ENCODE measurements at regions not wholly inside any gene's neighbourhood (a gene's known extent, or its start where the extent isn't known, plus 50 kb on each side); places are given as distances from the start of the nearest gene placed in this dataset.

GRCh38 chr12:69067713-69068112, 134.7 kb upstream of the CPM start:
- TF ChIP-seq CTCF (IDR thresholded peaks at IDR 0.05) (no peak), POLR2A (IDR thresholded peaks at IDR 0.05) (no peak), EP300 (IDR thresholded peaks at IDR 0.05) (no peak)

Data from tibial nerve (tissue), 4 donors.